ENCODE measurements at regions not wholly inside any gene's neighbourhood (a gene's known extent, or its start where the extent isn't known, plus 50 kb on each side); places are given as distances from the start of the nearest gene placed in this dataset.
"Not testable (repeated sequence)": the region's sequence is repeated elsewhere in the genome, so short reads cannot be mapped to it uniquely, and the experiment has no call there.

DNA sequence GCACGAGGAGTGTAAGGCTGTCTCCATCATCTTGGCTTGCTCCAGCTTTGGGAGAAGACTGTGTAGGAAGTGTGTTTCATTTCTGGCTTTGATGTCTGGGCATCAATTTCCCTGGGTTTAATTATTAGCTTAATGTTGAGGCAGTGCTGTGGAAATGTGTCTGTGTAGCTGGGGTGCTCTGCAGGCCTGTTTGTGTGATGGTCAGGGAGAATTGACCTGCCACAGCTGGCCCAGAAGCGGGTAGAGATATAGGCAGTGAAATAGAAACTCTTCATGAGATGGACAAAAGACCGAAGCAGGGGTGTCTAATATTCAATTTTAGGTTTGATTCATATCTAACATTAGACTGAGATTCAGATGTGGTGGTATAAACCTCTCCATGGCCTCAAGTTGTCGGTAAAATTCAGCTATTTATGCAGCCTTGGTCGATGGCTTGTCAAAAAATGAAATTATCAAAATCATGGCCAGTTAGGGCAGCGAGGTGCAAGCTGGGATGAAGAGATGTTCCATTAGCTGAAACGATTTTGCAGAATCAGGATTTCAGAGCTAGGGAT lies 95.3 kb upstream of the SNX9 start:
- no peak for DNase-seq

GRCh38 chr6:157728183-157728881 lies 94.7 kb upstream of the SNX9 start:
- no peak for DNase-seq

DNA sequence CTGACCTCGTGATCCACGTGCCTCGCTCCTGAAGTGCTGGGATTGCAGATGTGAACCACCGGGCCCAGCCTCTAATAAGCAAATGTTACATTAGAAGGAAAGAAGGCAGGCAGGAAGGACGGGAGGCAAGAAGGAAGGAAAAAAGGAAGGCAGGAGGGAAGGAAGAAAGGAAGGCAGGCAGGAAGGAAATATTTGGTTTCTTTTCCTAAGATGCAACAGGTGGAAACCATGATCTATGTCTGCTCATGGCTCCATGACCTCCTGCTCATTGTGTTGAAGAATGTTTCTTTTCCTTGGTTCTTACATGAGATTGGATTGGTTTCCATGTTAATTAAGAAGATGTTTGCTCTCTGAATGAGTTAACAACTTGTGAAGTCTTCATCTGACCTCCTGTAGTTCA lies 91.8 kb upstream of the SNX9 start:
- DNase-seq, result no peak

- no peak for DNase-seq
Measured at GRCh38 chr6:157732007-157732406, 91.0 kb upstream of the SNX9 start.

DNA sequence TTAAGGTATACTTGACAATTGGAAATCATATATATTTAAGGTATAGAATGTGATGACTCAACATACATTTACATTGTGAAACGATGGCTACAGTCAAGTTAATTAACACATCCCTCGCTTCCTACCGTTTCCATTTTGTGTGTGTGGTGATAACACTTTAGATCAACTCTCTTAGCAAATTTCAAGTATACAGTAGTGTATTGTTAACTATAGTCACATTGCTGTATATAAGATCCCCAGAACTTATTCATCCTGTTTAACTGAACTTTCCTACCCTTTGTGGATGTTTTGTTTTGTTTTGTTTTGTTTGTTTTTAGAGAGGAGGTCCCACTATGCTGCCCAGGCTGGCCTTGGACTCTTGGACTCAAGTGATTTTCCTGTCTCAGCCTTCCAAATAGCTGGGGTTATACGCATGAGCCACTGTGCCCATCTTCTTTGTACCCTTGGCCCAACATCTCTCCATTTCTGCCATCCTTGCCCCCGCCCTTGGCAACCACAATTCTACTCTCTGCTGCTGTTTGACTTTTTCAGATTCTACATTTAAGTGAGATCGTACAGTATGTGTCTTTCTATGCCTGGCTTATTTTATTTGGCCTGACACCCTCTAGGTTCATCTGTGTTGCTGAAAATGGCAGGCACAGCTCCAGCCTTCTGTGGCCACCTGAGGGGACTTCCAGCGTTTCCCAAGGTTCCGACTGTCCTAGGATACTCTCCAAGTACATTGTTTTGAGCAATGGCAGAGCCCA lies 90.5 kb upstream of the SNX9 start:
- no peak for DNase-seq

DNA sequence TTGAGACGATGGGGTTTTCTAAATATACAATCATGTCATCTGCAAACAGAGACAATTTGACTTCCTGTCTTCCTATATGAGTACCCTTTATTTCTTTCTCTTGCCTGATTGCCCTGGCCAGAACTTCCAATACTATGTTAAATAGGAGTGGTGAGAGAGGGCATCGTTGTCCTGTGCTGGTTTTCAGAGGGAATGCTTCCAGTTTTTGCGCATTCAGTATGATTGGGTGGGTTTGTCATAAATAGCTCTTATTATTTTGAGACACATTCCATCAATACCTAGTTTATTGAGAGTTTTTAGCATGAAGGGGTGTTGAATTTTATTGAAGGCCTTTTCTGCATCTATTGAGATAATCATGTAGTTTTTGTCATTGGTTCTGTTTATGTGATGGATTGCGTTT lies 86.5 kb upstream of the SNX9 start:
- not testable (repeated sequence) for DNase-seq

- no peak for DNase-seq
Measured at GRCh38 chr6:157741321-157741947, 81.6 kb upstream of the SNX9 start.

DNA sequence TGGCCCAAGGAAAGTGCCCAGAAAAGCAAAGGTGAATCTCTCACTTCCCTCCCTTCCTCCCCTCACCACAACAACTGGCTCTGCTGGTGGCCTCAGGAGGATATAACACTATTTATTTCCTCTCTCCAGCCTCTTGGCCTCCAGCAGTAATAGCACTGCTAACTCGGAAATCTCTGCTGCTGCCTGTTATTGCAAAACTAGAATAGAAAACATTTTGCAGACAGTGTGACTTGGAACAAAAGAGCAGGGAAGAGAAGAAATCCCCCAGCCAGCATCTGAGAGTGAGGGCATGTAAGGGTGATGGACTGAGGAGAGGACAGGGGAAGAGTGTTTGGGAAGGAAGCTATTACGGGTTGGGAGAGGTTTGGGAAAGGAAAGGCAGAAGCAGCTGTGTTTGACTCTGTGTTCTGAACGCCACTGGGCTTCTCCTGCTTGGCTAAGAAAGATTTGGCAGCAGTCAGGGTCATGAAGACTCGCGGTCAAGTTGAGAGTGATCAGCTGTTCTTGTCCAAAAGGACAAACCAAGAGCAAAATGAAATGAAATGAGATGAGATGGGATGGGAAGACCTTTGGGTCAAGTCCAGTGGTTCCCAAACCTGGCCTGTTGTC lies 81.0 kb upstream of the SNX9 start:
- no peak for DNase-seq

DNA sequence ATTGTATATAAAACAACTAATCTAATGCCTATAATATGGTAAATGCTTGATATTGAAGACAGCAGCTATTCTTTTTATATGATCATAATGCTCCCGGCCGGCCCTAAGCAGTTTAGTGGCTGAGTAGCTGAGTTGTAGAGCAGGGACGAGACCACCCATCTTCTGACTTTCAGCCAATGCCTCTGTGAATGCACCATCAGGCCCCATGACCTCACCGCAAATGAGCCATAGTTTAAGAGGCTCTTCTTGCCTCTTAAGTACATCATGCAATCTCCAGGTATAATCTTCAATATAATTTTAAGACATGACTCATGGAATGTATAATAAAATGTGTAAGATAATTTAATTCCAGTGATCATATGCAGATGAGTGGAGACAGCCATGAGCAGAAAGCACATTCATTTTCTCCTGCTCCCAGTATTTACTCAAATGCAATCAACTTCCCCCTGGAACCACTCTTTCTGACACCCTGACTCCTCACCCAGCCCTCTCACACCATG lies 78.9 kb upstream of the SNX9 start:
- no peak for DNase-seq

DNA sequence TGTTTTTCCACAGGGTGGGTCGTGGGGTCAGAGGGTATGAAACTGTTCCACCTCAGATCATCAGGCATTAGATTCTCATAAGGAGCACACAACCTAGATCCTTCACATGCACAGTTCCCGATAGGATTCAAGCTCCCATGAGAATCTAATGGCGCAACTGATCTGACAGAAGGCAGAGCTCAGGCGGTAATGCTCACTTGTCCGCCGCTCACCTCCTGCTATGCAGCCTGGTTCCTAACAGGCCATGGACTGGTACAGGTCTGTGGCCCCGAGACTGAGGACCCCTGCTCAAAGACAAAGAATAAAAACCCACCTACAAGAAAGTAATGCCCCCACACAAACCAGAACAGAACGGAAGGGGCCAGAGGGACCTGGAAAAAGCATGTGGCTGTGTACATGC lies 76.1 kb upstream of the SNX9 start:
- no peak for DNase-seq

DNA sequence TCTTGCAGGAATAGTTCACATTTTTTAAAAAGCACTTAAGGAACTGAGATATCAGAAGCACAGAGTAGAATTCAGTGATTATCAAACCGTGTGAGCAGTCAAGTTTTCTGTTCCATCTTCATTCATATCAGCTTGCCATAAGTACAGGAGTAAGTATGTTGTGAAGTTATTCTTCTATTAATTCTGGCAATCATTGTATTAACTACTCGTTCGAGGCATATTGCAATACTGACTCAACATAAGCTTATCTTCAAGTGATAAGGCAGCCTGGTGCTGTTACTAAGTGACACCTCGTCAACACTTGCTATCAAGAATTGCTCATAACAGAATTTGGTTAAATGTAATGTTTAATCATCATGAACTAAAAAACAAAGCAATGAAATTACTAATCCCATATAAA lies 75.7 kb upstream of the SNX9 start:
- no peak for DNase-seq

GRCh38 chr6:157748839-157749571 lies 74.0 kb upstream of the SNX9 start:
- DNase-seq, result no peak

- not testable (repeated sequence) for DNase-seq
Measured at GRCh38 chr6:157750973-157751372, 72.1 kb upstream of the SNX9 start.

GRCh38 chr6:157751547-157752200 lies 71.4 kb upstream of the SNX9 start:
- DNase-seq, result no peak

DNA sequence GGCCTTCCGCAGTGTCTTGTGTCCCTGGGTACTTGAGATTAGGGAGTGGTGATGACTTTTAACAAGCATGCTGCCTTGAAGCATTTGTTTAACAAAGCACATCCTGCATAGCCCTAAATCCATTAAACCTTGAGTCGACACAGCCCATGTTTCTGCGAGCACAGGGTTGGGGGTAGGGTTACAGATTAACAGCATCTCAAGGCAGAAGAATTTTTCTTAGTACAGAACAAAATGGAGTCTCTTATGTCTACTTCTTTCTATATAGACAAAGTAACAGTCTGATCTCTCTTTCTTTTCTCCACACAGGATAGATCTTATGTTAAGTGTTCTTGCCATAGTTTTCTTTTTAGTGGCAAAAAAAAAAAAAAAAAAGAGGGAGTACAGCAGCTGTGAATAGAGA lies 70.2 kb upstream of the SNX9 start:
- not testable (repeated sequence) for DNase-seq

DNA sequence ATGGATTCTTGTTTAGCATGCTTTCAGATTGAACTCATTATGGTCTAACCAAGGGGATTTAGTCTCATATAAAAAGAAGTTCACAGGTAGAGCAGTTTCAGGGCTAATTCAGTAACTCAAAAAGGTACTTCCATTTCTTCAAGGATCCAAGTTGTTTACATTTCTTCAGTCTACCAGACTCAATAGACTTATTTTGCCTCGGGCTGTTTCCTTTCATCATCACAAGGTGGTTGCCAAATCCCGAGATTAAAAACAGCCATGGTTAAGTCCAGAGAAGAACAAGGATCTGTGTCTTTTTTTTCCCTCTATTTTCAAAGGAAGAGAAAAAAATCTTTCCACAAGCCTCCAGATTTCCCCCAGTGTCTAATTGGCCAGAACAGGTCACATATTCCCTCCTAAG lies 69.8 kb upstream of the SNX9 start:
- DNase-seq, result no peak

DNA sequence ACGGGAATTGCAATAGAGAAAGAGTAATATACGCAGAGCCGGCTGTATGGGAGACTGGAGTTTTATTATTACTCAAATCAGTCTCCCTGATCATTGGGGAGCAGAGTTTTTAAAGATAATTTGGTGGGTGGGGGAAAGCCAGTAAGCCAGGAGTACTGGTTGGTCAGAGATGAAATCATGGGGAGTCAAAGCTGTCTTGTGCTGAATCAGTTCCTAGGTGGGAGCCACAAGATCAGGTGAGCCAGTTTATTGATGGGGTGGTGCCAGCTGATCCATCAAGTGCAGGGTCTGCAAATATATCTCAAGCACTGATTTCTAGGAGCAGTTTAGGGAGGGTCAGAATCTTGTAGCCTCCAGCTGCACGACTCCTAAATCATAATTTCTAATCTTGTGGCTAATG lies 69.2 kb upstream of the SNX9 start:
- DNase-seq, result not testable (repeated sequence)

GRCh38 chr6:157754351-157754750 lies 68.7 kb upstream of the SNX9 start:
- DNase-seq, result no peak

DNA sequence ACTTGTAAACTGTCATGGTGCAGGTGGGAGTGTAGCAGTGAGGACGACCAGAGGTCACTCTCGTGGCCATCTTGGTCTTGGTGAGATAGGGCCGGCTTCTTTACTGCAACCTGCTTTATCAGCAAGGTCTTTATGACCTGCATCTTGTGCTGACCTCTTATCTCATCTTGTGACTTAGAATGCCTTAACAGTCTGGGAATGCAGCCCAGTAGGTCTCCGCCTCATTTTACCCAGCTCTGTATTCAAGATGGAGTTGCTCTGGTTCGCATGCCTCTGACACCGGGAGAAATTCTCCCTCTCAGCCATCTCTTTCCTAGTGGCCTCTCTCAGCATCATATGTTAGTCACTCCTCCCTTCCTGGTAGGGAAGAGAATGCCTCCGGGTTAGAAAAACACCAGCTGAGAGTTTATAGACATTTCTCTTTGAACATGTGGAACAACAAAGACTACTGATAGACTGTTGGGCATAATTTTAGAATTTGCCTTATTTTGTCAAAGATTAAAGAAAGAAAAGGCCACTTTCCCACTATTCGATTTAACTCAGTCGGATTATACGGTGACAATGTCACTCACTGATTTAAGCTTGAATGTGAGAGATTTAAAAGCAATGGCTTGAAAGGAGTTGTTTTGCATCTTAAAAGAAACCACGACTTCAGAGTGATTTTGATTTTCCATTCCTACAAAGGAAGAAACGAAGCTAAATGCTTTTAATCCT lies 67.9 kb upstream of the SNX9 start:
- no peak for DNase-seq

DNA sequence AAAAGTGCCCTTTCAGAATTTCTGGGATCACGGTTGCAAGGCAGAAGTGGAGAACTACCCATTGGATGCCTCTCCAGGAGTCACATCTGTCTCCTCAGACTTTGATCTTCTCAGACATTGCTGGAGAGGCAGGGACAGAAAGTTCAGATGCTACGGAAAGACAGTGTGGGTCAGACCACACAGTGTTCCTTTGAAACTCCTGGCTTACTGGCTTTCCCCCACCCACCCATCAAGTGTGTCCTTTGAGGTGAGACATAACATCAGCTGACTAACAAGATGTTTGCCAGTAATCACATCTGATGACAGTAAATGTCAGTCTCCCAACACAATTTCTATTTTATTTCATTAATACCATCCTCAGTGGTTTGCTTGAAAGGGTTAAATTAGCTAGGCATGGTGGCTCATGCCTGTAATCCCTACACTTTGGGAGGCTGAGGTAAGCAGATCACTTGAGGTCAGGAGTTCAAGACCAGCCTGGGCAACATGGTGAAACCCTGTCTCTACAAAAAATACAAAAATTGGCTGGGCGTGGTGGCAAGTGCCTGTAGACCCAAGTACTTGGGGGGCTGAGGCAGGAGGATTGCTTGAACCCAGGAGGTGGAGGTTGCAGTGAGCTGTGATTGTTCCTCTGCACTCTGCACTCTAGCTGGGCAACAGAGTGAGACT lies 67.2 kb upstream of the SNX9 start:
- no peak for DNase-seq
